Heart left ventricle (tissue), 13 donors: ENCODE measurements at regions not wholly inside any gene's neighbourhood (a gene's known extent, or its start where the extent isn't known, plus 50 kb on each side); places are given as distances from the start of the nearest gene placed in this dataset.

Experiments
- POLR2A ChIP-seq, 2 donors: fragments of 450-650 bp; IDR thresholded peaks; one replicate each; pipeline ENCODE4 v1.6.1; 2017; ENCODE audit warnings: antibody characterized with exemption in 2 of 2, mild to moderate bottlenecking in 2 of 2, moderate library complexity in 2 of 2
- TF ChIP-seq, protein P1 (sequence below), 12 donors: fragments of 200-600 bp; sonication (generic) in 4 of 12; IDR thresholded peaks; one replicate each; pipeline versions ENCODE4 v1.5.0 to v1.8.0; 2018 to 2022; ENCODE audit warnings: antibody characterized with exemption in 12 of 12, mild to moderate bottlenecking in 5 of 12
- donor health status: ischemic (EF 13 %, LVEDD 7.1; RV severe dilation, severe dysfunction).
- donor health status: DM: no; HTN: yes; CAD: no.
- donor health status: DM: no; HTN: no; CAD: no.
- donor health status: ischemic (EF 25% LVEDD 6.9; RV normal size, moderate dysfunction).
- donor health status: ischemic (EF 25% LVEDD 5.7; RV mildly dilated, moderate dysfunction).
- donor health status: ischemic (EF 35%, LVEDD 5.7; RV mildly dilated, moderate dysfunction).
- donor health status: nonischemic (EF 11% LVEDD 7.7; RV severe dilation, severe dysfunction).
- donor health status: DM: yes; HTN: yes; CAD: no.
- donor health status: PGD.
- donor health status: ischemic (EF 29% LVEDD 5.4; RV normal size, mild dysfunction).
- donor health status: nonischemic (EF 23%, LVEDD 6.1; RV moderate dilation, normal function).

DNA sequence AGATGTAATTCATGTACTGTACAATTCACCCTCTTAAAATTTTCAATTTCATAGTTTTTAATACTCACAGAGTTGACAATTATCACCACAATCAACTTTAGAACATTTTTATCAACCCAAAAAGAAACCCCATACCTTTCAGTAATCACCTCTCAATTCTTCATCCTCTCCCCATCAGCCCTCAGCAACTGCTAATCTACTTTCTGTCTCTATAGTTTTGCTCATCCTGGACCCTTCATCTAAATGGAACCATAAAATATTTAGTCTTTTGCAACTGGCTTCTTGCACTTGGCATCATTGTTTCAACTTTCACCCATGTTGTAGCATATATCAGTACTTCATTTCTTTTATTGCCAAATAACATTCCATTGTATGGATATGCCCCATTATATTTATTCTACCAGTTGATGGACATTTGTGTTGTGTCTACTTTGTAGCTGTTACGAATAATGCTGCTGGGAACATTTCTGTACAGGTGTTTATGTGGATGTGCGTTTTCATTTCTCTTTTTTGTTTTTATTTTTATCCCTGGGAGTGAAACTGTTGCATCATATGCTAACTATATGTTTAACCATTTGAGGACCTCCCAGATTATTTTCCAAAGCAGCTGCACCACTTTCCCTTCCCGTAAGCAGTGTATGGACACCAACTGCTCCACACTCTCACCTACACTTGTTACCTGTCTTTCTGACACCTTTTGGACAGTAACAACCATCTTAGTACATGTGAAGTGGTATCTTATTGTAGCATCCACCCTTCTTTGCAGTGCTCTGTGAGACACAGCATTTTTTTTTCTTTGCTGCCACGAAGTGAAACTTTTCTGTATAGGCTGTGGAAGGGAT, 65.4 kb upstream of the APBB1IP start:
- TF ChIP-seq, protein P1, sequence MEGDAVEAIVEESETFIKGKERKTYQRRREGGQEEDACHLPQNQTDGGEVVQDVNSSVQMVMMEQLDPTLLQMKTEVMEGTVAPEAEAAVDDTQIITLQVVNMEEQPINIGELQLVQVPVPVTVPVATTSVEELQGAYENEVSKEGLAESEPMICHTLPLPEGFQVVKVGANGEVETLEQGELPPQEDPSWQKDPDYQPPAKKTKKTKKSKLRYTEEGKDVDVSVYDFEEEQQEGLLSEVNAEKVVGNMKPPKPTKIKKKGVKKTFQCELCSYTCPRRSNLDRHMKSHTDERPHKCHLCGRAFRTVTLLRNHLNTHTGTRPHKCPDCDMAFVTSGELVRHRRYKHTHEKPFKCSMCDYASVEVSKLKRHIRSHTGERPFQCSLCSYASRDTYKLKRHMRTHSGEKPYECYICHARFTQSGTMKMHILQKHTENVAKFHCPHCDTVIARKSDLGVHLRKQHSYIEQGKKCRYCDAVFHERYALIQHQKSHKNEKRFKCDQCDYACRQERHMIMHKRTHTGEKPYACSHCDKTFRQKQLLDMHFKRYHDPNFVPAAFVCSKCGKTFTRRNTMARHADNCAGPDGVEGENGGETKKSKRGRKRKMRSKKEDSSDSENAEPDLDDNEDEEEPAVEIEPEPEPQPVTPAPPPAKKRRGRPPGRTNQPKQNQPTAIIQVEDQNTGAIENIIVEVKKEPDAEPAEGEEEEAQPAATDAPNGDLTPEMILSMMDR (IDR thresholded peaks at IDR 0.05), result no peak
- TF ChIP-seq POLR2A (IDR thresholded peaks at IDR 0.05), result no peak
